ENCODE measurements at regions not wholly inside any gene's neighbourhood (a gene's known extent, or its start where the extent isn't known, plus 50 kb on each side); places are given as distances from the start of the nearest gene placed in this dataset.

- H3K9ac ChIP-seq (ENCODE audit: low read depth, low read length): no peak overlapping the region
- TF ChIP-seq EZH2 (IDR thresholded peaks at IDR 0.05; ENCODE audit: borderline replicate concordance, low read depth, low read length, severe bottlenecking): no peak
- TF ChIP-seq, protein P1, sequence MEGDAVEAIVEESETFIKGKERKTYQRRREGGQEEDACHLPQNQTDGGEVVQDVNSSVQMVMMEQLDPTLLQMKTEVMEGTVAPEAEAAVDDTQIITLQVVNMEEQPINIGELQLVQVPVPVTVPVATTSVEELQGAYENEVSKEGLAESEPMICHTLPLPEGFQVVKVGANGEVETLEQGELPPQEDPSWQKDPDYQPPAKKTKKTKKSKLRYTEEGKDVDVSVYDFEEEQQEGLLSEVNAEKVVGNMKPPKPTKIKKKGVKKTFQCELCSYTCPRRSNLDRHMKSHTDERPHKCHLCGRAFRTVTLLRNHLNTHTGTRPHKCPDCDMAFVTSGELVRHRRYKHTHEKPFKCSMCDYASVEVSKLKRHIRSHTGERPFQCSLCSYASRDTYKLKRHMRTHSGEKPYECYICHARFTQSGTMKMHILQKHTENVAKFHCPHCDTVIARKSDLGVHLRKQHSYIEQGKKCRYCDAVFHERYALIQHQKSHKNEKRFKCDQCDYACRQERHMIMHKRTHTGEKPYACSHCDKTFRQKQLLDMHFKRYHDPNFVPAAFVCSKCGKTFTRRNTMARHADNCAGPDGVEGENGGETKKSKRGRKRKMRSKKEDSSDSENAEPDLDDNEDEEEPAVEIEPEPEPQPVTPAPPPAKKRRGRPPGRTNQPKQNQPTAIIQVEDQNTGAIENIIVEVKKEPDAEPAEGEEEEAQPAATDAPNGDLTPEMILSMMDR (IDR thresholded peaks at IDR 0.05; ENCODE audit: borderline replicate concordance, extremely low read depth, low read length, poor library complexity, severe bottlenecking): no peak
- no peaks in the 10 kb centered on the region for H3K9me3 ChIP-seq (ENCODE audit: insufficient read depth, low read length, severe bottlenecking)
- no peak for ATAC-seq (ENCODE audit: insufficient read depth, low read depth)
- no peak overlapping the region for H3K4me2 ChIP-seq (ENCODE audit: insufficient read depth, low read length)
- no peaks in the 10 kb centered on the region for H4K20me1 ChIP-seq (ENCODE audit: insufficient read depth, low read length)
- no peak overlapping the region for H2AFZ ChIP-seq (ENCODE audit: low read depth, low read length)
- H3K4me3 ChIP-seq (ENCODE audit: low read depth in 1 of 2, low read length in 2 of 2): no peak overlapping the region
- H3K27ac ChIP-seq (ENCODE audit: low read length): no peak overlapping the region
- no peaks in the 10 kb centered on the region for H3K36me3 ChIP-seq (ENCODE audit: insufficient read depth, low read length)
- no peaks in the 10 kb centered on the region for H3K27me3 ChIP-seq (ENCODE audit: insufficient read depth, low read length, poor library complexity)
- DNase-seq: no peak
- no peaks in the 10 kb centered on the region for H3K4me1 ChIP-seq (ENCODE audit: insufficient read depth, low read length)
- no peaks in the 10 kb centered on the region for H3K79me2 ChIP-seq (ENCODE audit: insufficient read depth, low read length)
Observed at GRCh38 chr5:88606626-88607025, 276.4 kb downstream of the MEF2C start.

DNA sequence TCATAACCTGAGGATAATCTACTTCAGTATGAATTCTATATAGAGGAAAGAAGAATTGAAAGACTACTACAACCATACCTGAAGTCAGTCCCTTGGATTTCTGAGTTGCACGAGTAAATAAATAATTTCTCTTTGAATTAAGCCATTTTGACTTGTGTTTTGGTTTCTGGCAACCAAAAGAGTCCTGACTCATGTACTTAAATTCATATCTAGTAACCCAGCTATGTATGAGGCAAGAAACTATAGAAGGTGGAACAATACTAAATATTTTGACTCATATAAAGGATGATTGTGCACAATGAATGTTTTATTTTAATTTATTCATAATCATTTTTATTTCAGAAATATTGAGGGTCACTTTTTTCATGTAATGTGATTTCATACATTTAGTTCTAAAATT is 276.8 kb downstream of the MEF2C start:
- TF ChIP-seq, protein P1 (IDR thresholded peaks at IDR 0.05; ENCODE audit: borderline replicate concordance, extremely low read depth, low read length, poor library complexity, severe bottlenecking): no peak
- TF ChIP-seq EZH2 (IDR thresholded peaks at IDR 0.05; ENCODE audit: borderline replicate concordance, low read depth, low read length, severe bottlenecking): no peak
- no peak overlapping the region for H3K27ac ChIP-seq (ENCODE audit: low read length)
- no peaks in the 10 kb centered on the region for H3K4me1 ChIP-seq (ENCODE audit: insufficient read depth, low read length)
- H3K27me3 ChIP-seq (ENCODE audit: insufficient read depth, low read length, poor library complexity): no peaks in the 10 kb centered on the region
- no peaks in the 10 kb centered on the region for H4K20me1 ChIP-seq (ENCODE audit: insufficient read depth, low read length)
- no peak for DNase-seq
- H2AFZ ChIP-seq (ENCODE audit: low read depth, low read length): no peak overlapping the region
- no peak overlapping the region for H3K4me2 ChIP-seq (ENCODE audit: insufficient read depth, low read length)
- no peaks in the 10 kb centered on the region for H3K9me3 ChIP-seq (ENCODE audit: insufficient read depth, low read length, severe bottlenecking)
- H3K9ac ChIP-seq (ENCODE audit: low read depth, low read length): no peak overlapping the region
- no peaks in the 10 kb centered on the region for H3K36me3 ChIP-seq (ENCODE audit: insufficient read depth, low read length)
- no peaks in the 10 kb centered on the region for H3K79me2 ChIP-seq (ENCODE audit: insufficient read depth, low read length)
- no peak overlapping the region for H3K4me3 ChIP-seq (ENCODE audit: low read depth in 1 of 2, low read length in 2 of 2)
- no peak for ATAC-seq (ENCODE audit: insufficient read depth, low read depth)

GRCh38 chr5:88602584-88602983 is 280.4 kb downstream of the MEF2C start:
- no peak for ATAC-seq (ENCODE audit: insufficient read depth, low read depth)
- no peaks in the 10 kb centered on the region for H4K20me1 ChIP-seq (ENCODE audit: insufficient read depth, low read length)
- H2AFZ ChIP-seq (ENCODE audit: low read depth, low read length): no peak overlapping the region
- DNase-seq: peak; percentile 15
- no peaks in the 10 kb centered on the region for H3K36me3 ChIP-seq (ENCODE audit: insufficient read depth, low read length)
- TF ChIP-seq, protein P1 (IDR thresholded peaks at IDR 0.05; ENCODE audit: borderline replicate concordance, extremely low read depth, low read length, poor library complexity, severe bottlenecking): peak; percentile 66
- no peak for TF ChIP-seq EZH2 (IDR thresholded peaks at IDR 0.05; ENCODE audit: borderline replicate concordance, low read depth, low read length, severe bottlenecking)
- no peaks in the 10 kb centered on the region for H3K9me3 ChIP-seq (ENCODE audit: insufficient read depth, low read length, severe bottlenecking)
- no peaks in the 10 kb centered on the region for H3K4me1 ChIP-seq (ENCODE audit: insufficient read depth, low read length)
- H3K9ac ChIP-seq (ENCODE audit: low read depth, low read length): no peak overlapping the region
- no peaks in the 10 kb centered on the region for H3K79me2 ChIP-seq (ENCODE audit: insufficient read depth, low read length)
- H3K27me3 ChIP-seq (ENCODE audit: insufficient read depth, low read length, poor library complexity): no peaks in the 10 kb centered on the region
- no peak overlapping the region for H3K27ac ChIP-seq (ENCODE audit: low read length)
- no peak overlapping the region for H3K4me3 ChIP-seq (ENCODE audit: low read depth in 1 of 2, low read length in 2 of 2)
- no peak overlapping the region for H3K4me2 ChIP-seq (ENCODE audit: insufficient read depth, low read length)

DNA sequence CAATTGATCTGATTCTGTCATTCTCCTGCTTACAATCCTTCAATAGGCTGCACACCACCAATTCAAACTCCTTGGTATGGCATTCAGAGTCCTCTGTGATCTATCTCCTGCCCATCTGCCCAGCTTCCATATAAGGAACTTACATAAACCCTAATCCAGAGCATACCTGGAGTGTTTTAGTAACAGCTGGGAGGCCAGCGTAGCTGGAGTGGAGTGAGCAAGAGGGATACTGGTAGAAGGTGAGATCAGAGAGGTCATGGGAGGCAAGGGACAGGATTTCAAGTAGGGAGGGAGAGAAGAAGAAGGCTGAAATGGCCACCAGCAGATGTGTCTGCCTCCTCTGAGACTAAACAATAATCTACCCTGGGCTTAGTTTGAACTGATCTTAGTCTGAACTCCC is 288.5 kb downstream of the MEF2C start:
- TF ChIP-seq, protein P1 (IDR thresholded peaks at IDR 0.05; ENCODE audit: borderline replicate concordance, extremely low read depth, low read length, poor library complexity, severe bottlenecking): no peak
- H3K79me2 ChIP-seq (ENCODE audit: insufficient read depth, low read length): no peaks in the 10 kb centered on the region
- no peak for DNase-seq
- no peak overlapping the region for H3K9ac ChIP-seq (ENCODE audit: low read depth, low read length)
- no peak overlapping the region for H3K4me2 ChIP-seq (ENCODE audit: insufficient read depth, low read length)
- H4K20me1 ChIP-seq (ENCODE audit: insufficient read depth, low read length): no peaks in the 10 kb centered on the region
- H3K9me3 ChIP-seq (ENCODE audit: insufficient read depth, low read length, severe bottlenecking): no peaks in the 10 kb centered on the region
- H3K4me3 ChIP-seq (ENCODE audit: low read depth in 1 of 2, low read length in 2 of 2): no peak overlapping the region
- H3K27ac ChIP-seq (ENCODE audit: low read length): no peak overlapping the region
- H3K27me3 ChIP-seq (ENCODE audit: insufficient read depth, low read length, poor library complexity): no peaks in the 10 kb centered on the region
- H2AFZ ChIP-seq (ENCODE audit: low read depth, low read length): no peak overlapping the region
- H3K36me3 ChIP-seq (ENCODE audit: insufficient read depth, low read length): no peaks in the 10 kb centered on the region
- ATAC-seq (ENCODE audit: insufficient read depth, low read depth): no peak
- H3K4me1 ChIP-seq (ENCODE audit: insufficient read depth, low read length): no peaks in the 10 kb centered on the region

Data from DND-41 (cell line).